Testis (tissue), 2 donors: ENCODE measurements at regions not wholly inside any gene's neighbourhood (a gene's known extent, or its start where the extent isn't known, plus 50 kb on each side); places are given as distances from the start of the nearest gene placed in this dataset.

Experiments used
- DNase-seq: peaks from one replicate; pipeline ENCODE4 v3.0.0-alpha.2; 2019
- H3K27ac ChIP-seq, 2 donors: fragments of 200-600 bp; sonication (generic); one replicate each; pipeline ENCODE4 v1.5.1; 2019
- H3K27me3 ChIP-seq: fragments of 200-600 bp; sonication (generic); one replicate; pipeline ENCODE4 v1.5.1; 2019
- H3K36me3 ChIP-seq: fragments of 200-600 bp; sonication (generic); one replicate; pipeline ENCODE4 v1.5.1; 2017; ENCODE audit warnings: low read depth; ENCODE audit errors: missing control alignments
- H3K4me1 ChIP-seq: fragments of 200-600 bp; sonication (generic); one replicate; pipeline ENCODE4 v1.5.1; 2019
- H3K4me3 ChIP-seq, 2 donors: fragments of 200-600 bp; sonication (generic); one replicate each; pipeline ENCODE4 v1.5.1; 2017 to 2019
- H3K9me3 ChIP-seq: fragments of 200-600 bp; sonication (generic); one replicate; pipeline ENCODE4 v1.5.1; 2017
- CTCF ChIP-seq, 3 experiments: fragments of 450-650 bp in 2 of 3; fragments of 200-600 bp in 1 of 3; sonication (generic) in 1 of 3; IDR thresholded peaks; one replicate each; pipeline ENCODE4 v1.5.1; 2016 to 2019; ENCODE audit warnings: antibody characterized with exemption in 3 of 3, mild to moderate bottlenecking in 2 of 3, moderate library complexity in 1 of 3
- POLR2A ChIP-seq: fragments of 450-650 bp; IDR thresholded peaks from one replicate; pipeline ENCODE4 v1.6.1; 2017; ENCODE audit warnings: antibody characterized with exemption, mild to moderate bottlenecking, moderate library complexity
- WGBS, 2 donors: methylation state at CpG; one replicate each; pipeline ENCODE4 v1.1.5; 2018; 5-methylcytosine and 5-hydroxymethylcytosine counted together
- intact Hi-C: fragments of 100-400 bp; cut with DNase I; formaldehyde crosslinking; loops from one replicate; pipeline ENCODE4 v1.15.1; 2023; ENCODE audit warnings: low total_unique reads

- Histone ChIP-seq H3K4me3 (no peak overlapping the region), H3K27me3 (no peaks in the 10 kb centered on the region), H3K4me1 (no peaks in the 10 kb centered on the region), H3K27ac (no peak overlapping the region), H3K36me3 (no peaks in the 10 kb centered on the region), H3K9me3 (no peaks in the 10 kb centered on the region)
- intact Hi-C loops: no loop called here
- TF ChIP-seq POLR2A (no peak), CTCF (IDR thresholded peaks at IDR 0.05) (no peak)
- DNase-seq: no peak
- WGBS, 2 donors: 95 to 100% methylated on average over 1 of the region's 1 CpG
Measured at GRCh38 chr17:13334374-13334773, 267.4 kb downstream of the HS3ST3A1 start.

- H3K27ac ChIP-seq: no peak overlapping the region
- intact Hi-C loops: no loop called here
- no peaks in the 10 kb centered on the region for H3K9me3 ChIP-seq
- 94 to 100% methylated on average over 2 of the region's 2 CpGs for WGBS, 2 donors
- TF ChIP-seq CTCF (IDR thresholded peaks at IDR 0.05) (no peak), POLR2A (no peak)
- no peak for DNase-seq
- no peaks in the 10 kb centered on the region for H3K4me1 ChIP-seq
- no peaks in the 10 kb centered on the region for H3K27me3 ChIP-seq
- no peak overlapping the region for H3K4me3 ChIP-seq
- H3K36me3 ChIP-seq: no peaks in the 10 kb centered on the region
Measured at GRCh38 chr17:13333661-13334060, 268.1 kb downstream of the HS3ST3A1 start.

GRCh38 chr17:13332207-13332606 lies 269.5 kb downstream of the HS3ST3A1 start:
- Histone ChIP-seq H3K27ac (no peak overlapping the region), H3K4me1 (no peaks in the 10 kb centered on the region), H3K4me3 (no peak overlapping the region), H3K36me3 (no peaks in the 10 kb centered on the region), H3K27me3 (no peaks in the 10 kb centered on the region), H3K9me3 (no peaks in the 10 kb centered on the region)
- DNase-seq: no peak
- no peak for TF ChIP-seq POLR2A
- no peak for TF ChIP-seq CTCF (IDR thresholded peaks at IDR 0.05)
- 87 to 97% methylated on average over 2 of the region's 2 CpGs for WGBS, 2 donors
- intact Hi-C loops: no loop called here

- intact Hi-C loops: no loop called here
- 87 to 97% methylated on average over 3 of the region's 3 CpGs for WGBS, 2 donors
- no peaks in the 10 kb centered on the region for H3K9me3 ChIP-seq
- H3K4me3 ChIP-seq: no peak overlapping the region
- H3K27ac ChIP-seq: no peak overlapping the region
- TF ChIP-seq CTCF (IDR thresholded peaks at IDR 0.05) (no peak), POLR2A (no peak)
- H3K36me3 ChIP-seq: no peaks in the 10 kb centered on the region
- no peaks in the 10 kb centered on the region for H3K4me1 ChIP-seq
- no peaks in the 10 kb centered on the region for H3K27me3 ChIP-seq
- no peak for DNase-seq
Measured at GRCh38 chr17:13329421-13329820, 272.3 kb downstream of the HS3ST3A1 start.

- no peak overlapping the region for H3K27ac ChIP-seq
- no peaks in the 10 kb centered on the region for H3K9me3 ChIP-seq
- no peak for TF ChIP-seq CTCF (IDR thresholded peaks at IDR 0.05)
- TF ChIP-seq POLR2A: no peak
- no peaks in the 10 kb centered on the region for H3K4me1 ChIP-seq
- no peak overlapping the region for H3K4me3 ChIP-seq
- H3K27me3 ChIP-seq: no peaks in the 10 kb centered on the region
- no peaks in the 10 kb centered on the region for H3K36me3 ChIP-seq
- no peak for DNase-seq
- intact Hi-C loops: no loop called here
Measured at GRCh38 chr17:13323990-13324389, 277.7 kb downstream of the HS3ST3A1 start.
